ENCODE measurements at regions not wholly inside any gene's neighbourhood (a gene's known extent, or its start where the extent isn't known, plus 50 kb on each side); places are given as distances from the start of the nearest gene placed in this dataset.

DNA sequence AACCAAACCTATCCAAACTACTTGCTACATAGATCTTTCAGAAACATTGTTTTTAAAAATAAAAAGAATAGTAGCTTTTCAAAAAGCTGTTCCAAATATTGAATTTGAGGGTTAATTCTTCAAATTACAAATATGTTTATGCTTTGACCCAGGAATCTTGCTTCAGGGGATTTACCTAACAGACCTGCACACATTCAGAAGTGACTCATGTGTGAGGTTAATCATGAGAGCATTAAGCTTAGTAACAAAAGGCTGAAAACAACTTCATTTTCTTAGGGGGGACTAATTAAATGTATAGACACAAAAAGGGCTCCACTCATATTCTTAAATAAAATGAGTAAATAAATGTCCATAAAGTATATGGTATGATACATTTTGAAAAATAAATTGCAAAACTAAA, 672.4 kb upstream of the FLRT2 start:
- no peak for TF ChIP-seq EZH2 (IDR thresholded peaks at IDR 0.05; ENCODE audit: low read depth, unreplicated experiment)
- TF ChIP-seq, protein P1, sequence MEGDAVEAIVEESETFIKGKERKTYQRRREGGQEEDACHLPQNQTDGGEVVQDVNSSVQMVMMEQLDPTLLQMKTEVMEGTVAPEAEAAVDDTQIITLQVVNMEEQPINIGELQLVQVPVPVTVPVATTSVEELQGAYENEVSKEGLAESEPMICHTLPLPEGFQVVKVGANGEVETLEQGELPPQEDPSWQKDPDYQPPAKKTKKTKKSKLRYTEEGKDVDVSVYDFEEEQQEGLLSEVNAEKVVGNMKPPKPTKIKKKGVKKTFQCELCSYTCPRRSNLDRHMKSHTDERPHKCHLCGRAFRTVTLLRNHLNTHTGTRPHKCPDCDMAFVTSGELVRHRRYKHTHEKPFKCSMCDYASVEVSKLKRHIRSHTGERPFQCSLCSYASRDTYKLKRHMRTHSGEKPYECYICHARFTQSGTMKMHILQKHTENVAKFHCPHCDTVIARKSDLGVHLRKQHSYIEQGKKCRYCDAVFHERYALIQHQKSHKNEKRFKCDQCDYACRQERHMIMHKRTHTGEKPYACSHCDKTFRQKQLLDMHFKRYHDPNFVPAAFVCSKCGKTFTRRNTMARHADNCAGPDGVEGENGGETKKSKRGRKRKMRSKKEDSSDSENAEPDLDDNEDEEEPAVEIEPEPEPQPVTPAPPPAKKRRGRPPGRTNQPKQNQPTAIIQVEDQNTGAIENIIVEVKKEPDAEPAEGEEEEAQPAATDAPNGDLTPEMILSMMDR (conservative IDR thresholded peaks at IDR 0.05; ENCODE audit: low read depth in 2 of 2): no peak
- TF ChIP-seq ZNF331 (CRISPR knock-in tag; IDR thresholded peaks at IDR 0.05; ENCODE audit: low read depth): no peak

Measured in GM23338 (cell line).